Bronchial epithelial cell (primary cell): ENCODE measurements at regions not wholly inside any gene's neighbourhood (a gene's known extent, or its start where the extent isn't known, plus 50 kb on each side); places are given as distances from the start of the nearest gene placed in this dataset.
A peak's percentile ranks its signal among the peaks of the same experiment; 100 is the strongest.

Experiments
- DNase-seq: peaks from one replicate; pipeline ENCODE4 v3.0.0-alpha.2; 2010; ENCODE audit warnings: low read depth
- FAIRE-seq: peaks from 2 replicates; lab custom pipeline; 2011; peaks lifted over from hg19 to GRCh38; lab: Jason Lieb, UNC
- H3K27me3 ChIP-seq: 2 replicates; pipeline ENCODE4 v1.5.1; 2011; ENCODE audit warnings: low read length; ENCODE audit not compliant: control insufficient read depth, insufficient read depth
- H3K36me3 ChIP-seq: 2 replicates; pipeline ENCODE4 v1.5.1; 2011; ENCODE audit warnings: low read length; ENCODE audit not compliant: control insufficient read depth, insufficient read depth
- H3K4me3 ChIP-seq: 2 replicates; pipeline ENCODE4 v1.5.1; 2011; ENCODE audit warnings: mild to moderate bottlenecking, low read depth, low read length, control low read depth
- CTCF ChIP-seq: IDR thresholded peaks from 2 replicates; pipeline ENCODE4 v1.5.1; 2011; ENCODE audit warnings: mild to moderate bottlenecking, moderate library complexity, low read length, control low read depth, inconsistent platforms; ENCODE audit not compliant: insufficient read depth, severe bottlenecking

- FAIRE-seq, result no peak
- Histone ChIP-seq H3K27me3 (no peaks in the 10 kb centered on the region), H3K4me3 (no peak overlapping the region), H3K36me3 (no peaks in the 10 kb centered on the region)
- no peak for DNase-seq
- TF ChIP-seq CTCF, result no peak
Measured at GRCh38 chr20:53658322-53658721, 64.7 kb upstream of the ZNF217 start.

- no peak for FAIRE-seq
- no peak overlapping the region for H3K4me3 ChIP-seq
Measured at GRCh38 chr20:53657732-53658131, 64.1 kb upstream of the ZNF217 start.

GRCh38 chr20:53657279-53657678 lies 63.6 kb upstream of the ZNF217 start:
- Histone ChIP-seq H3K36me3 (no peaks in the 10 kb centered on the region), H3K4me3 (no peak overlapping the region), H3K27me3 (no peaks in the 10 kb centered on the region)
- DNase-seq (no peak), FAIRE-seq (no peak)
- TF ChIP-seq CTCF, result no peak

More at GRCh38 chr20:53657732-53658131, 64.1 kb upstream of the ZNF217 start:
- DNase-seq, result no peak
- H3K36me3 ChIP-seq, result no peaks in the 10 kb centered on the region
- TF ChIP-seq CTCF, result no peak
- no peaks in the 10 kb centered on the region for H3K27me3 ChIP-seq

GRCh38 chr20:53656293-53657202 lies 62.9 kb upstream of the ZNF217 start:
- DNase-seq (peak; percentile 69), FAIRE-seq (no peak)
- no peaks in the 10 kb centered on the region for H3K27me3 ChIP-seq
- no peak overlapping the region for H3K4me3 ChIP-seq
- TF ChIP-seq CTCF, result no peak
- H3K36me3 ChIP-seq, result no peaks in the 10 kb centered on the region

- Histone ChIP-seq H3K4me3 (no peak overlapping the region), H3K27me3 (no peaks in the 10 kb centered on the region), H3K36me3 (no peaks in the 10 kb centered on the region)
- TF ChIP-seq CTCF, result no peak
- FAIRE-seq (no peak), DNase-seq (no peak)
Measured at GRCh38 chr20:53655625-53656292, 62.1 kb upstream of the ZNF217 start.
